ENCODE measurements at regions not wholly inside any gene's neighbourhood (a gene's known extent, or its start where the extent isn't known, plus 50 kb on each side); places are given as distances from the start of the nearest gene placed in this dataset.

DNA sequence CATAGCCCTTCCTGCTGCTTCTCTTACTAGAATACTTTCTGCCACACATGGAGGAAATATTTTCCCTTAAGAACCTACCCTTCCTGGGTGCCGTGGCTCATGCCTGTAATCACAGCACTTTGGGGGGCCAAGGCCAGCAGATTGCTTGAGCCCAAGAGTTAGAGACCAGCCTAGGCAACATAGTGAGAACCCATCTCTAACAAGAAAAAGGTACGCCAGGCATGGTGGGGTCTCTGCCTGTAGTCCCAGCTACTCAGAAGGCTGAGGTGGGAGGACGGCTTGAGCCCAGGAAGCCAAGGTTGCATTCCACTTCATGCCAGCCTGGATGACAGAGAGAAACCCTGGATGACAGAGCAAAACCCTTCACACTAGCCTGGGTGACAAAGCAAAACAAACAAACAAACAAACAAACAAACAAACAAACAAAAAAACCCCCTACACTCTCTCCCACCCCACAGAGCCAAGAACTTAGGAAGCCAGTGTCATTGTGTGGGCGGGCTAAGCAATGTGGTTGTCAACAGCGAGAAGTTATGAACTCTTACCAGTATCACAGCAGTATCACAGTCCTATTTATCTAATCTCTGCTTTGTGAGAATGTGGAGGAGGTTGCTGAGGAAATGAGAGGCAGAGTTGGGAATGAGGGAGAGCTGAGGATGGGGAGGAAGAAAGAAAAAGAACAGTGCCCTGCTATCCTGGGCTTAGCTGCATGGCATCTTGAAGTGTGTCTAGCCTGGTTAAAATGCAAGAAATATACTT lies 53.8 kb upstream of the CLEC14A start:
- FAIRE-seq (no peak), DNase-seq (ENCODE audit: extremely low read depth in 1 of 4, low spot score in 3 of 4) (no peak)
- CTCF ChIA-PET (ENCODE audit: low intra/inter-chr PET ratio): no interaction called here

More for the DNA sequence above, 53.8 kb upstream of the CLEC14A start:
- POLR2A ChIA-PET: no interaction called here
- no peak overlapping the region for H3K9ac ChIP-seq (ENCODE audit: insufficient read depth in 1 of 2, low read depth in 2 of 2, low read length in 2 of 2)
- TF ChIP-seq CXXC5 (CRISPR knock-in tag; IDR thresholded peaks at IDR 0.05): no peak
- no peaks in the 10 kb centered on the region for H3K4me1 ChIP-seq (replicated peaks in 1 of 2; ENCODE audit: control insufficient read depth in 2 of 2, insufficient read depth in 2 of 2, low read length in 2 of 2)
- no peak overlapping the region for H3K27ac ChIP-seq (ENCODE audit: extremely low read depth, low read depth, low read length)
- WGBS (ENCODE audit: insufficient coverage, low coverage, missing lambda C conversion rate): 0% methylated on average over 3 of the region's 5 CpGs
- H2AFZ ChIP-seq (ENCODE audit: low read depth, low read length): no peak overlapping the region
- ATAC-seq: no peak
- intact Hi-C loops (cut with micrococcal nuclease): no loop called here
- no peak overlapping the region for H3K4me3 ChIP-seq
- H3K36me3 ChIP-seq (ENCODE audit: control insufficient read depth, insufficient read depth, low read length): no peaks in the 10 kb centered on the region
- H3K4me2 ChIP-seq (ENCODE audit: insufficient read depth, low read length): no peak overlapping the region
- BruUV-seq (replicated peaks): no TSS peak
- no peaks in the 10 kb centered on the region for H3K27me3 ChIP-seq (ENCODE audit: control insufficient read depth in 2 of 2, insufficient read depth in 2 of 2, low read length in 2 of 2)
- H4K20me1 ChIP-seq (replicated peaks; ENCODE audit: control insufficient read depth, insufficient read depth, low read length): no peaks in the 10 kb centered on the region
- in situ Hi-C loops (cut with MboI): no loop called here
- H3K9me3 ChIP-seq (replicated peaks; ENCODE audit: control insufficient read depth, insufficient read depth, low read depth, low read length): no peaks in the 10 kb centered on the region
- no peaks in the 10 kb centered on the region for H3K9me1 ChIP-seq (ENCODE audit: control insufficient read depth, insufficient read depth, low read length)
- no peaks in the 10 kb centered on the region for H3K79me2 ChIP-seq (ENCODE audit: control insufficient read depth, insufficient read depth, low read length)
